Activated CD4-positive, alpha-beta T cell treated with anti-CD3 and anti-CD28 coated beads, Interleukin-2, Interleukin-4, amounts not matched to agents 100 ng/mL and 50 ng/mL, durations not matched to agents 16 hours and 8 hours (primary cell): ENCODE measurements at regions not wholly inside any gene's neighbourhood (a gene's known extent, or its start where the extent isn't known, plus 50 kb on each side); places are given as distances from the start of the nearest gene placed in this dataset.
"Not testable (repeated sequence)": the region's sequence is repeated elsewhere in the genome, so short reads cannot be mapped to it uniquely, and the experiment has no call there.

Experiments
- DNase-seq: peaks from one replicate; pipeline ENCODE4 v3.0.0-alpha.2; 2020; ENCODE audit warnings: low spot score

DNA sequence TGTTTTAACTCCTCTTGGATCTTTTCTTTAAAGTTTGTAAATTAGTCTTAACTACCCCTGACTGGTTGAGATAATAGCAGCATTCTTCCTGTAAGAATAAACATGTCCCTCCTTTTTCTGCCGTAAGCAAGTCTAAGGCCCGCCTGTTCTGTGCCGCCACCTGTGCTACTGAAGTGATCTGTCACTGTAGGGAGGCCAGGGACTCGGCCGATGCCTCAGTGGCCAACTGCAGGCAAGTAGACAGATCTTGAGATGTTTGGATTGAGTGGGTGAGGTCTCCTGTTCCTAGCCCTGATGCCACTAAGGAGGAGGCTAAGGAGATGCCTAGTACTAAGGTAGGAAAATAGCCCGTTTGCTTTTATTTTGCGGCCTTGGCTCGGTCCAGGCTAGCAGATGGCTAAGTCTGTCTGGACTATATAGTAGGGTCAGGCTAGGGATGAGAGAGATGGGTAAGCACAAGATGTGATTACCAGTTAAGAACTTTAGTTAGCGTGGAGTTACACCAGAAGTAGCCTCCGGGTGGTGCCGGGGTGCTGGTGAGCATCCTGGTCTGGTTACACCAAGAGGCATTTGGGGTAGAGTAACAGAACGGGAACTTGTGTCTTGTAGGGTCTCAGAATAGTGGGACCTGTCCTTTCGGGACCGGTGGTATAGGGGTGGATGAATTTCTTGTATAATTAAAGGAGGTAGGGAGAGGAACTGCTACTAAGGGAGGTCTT lies 584.2 kb downstream of the SUCLG1 start:
- no peak for DNase-seq

DNA sequence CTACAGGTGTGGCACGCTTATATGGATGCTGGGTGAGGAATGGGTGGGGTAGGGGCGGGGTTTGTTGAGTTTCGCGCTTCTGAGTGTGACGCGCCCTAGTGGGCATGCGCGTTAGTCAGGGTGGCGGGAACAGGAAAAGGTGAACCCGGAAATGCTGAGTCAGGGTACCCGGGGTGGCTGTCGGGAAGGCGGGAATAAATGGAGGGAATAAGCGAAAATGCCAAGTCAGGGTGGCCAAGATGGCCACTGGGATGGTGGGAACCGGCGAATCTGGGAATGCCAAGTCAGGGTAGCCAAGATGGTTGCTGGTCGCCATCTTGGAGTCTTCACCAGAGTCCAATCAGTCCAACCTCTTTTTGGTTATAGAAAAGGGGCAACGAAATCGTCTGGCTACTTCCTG lies 585.0 kb downstream of the SUCLG1 start:
- no peak for DNase-seq

DNA sequence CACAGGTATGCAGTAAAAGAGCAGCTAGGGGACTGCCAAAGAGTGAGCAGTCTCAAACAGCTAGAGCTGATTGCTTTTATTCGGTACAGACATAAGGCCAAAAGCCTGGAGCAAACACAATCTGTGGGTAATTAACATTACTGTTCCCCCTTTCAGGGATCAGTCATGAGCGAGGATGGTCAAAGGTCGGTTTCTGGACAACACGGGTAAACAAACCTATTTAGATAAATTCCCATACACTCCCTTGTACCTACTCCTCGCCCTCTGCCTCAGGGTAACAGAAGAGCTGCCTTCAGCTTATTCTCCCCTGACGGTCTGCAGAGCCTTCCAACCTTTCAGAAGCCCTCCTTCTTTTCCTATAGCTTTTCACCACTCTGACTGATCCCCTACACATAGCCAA lies 586.0 kb downstream of the SUCLG1 start:
- DNase-seq: no peak

DNA sequence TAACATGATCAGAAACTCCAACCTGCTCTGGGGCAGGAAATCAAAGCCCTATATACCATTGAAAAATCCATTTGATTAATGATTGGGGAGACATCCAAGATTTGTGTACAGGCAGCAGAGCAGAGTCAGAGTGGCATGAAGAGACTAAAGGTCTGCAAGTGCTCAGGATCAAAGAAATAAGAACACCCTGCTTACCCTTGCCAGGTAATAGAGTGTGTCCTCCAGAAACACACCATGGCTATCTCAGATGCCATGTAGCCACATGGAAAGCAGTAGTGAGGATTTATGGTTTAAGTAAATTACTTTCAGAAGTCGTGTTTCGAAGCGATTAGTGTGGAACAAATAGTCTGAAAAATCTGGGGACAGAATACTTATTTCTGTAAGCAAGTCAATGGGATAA lies 592.9 kb downstream of the SUCLG1 start:
- DNase-seq: no peak

DNA sequence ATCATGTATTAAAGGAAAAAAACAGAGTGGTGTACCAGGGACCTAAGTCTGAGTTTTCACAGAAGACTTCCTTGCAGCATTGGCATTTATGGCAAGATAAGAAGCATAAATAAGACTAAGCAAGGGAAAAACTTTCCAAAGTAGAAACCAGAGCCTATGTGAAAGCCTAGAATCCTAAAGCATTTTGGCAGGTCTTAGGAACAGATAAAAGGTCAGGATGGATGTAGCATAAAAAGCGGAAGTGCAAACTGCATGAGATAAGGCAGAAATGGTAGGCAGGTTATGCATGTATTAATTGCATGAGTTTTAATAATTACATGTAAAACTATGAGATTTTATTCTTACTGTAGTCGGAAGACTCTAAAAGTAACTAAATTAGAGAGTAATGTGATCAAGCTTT lies 596.5 kb downstream of the SUCLG1 start:
- DNase-seq: no peak

DNA sequence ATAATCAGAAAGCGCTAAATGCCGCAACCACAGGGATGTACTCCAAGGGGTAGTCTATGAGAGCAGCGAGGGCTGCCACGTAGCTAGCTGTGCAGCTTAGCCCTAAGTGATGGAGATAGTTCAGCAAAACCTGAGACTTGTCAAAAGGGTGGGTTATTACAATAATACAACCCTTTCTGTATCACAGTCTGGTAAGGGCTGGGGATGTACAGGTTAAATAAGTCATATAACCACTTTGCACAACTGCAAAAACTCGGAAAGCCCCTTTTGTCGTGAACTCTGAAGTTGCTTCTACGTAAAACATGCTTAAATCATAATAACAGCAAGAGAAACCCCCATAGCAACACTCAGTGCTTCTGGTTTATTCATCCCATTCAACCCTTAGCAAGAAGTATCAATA lies 598.8 kb downstream of the SUCLG1 start:
- no peak for DNase-seq

DNA sequence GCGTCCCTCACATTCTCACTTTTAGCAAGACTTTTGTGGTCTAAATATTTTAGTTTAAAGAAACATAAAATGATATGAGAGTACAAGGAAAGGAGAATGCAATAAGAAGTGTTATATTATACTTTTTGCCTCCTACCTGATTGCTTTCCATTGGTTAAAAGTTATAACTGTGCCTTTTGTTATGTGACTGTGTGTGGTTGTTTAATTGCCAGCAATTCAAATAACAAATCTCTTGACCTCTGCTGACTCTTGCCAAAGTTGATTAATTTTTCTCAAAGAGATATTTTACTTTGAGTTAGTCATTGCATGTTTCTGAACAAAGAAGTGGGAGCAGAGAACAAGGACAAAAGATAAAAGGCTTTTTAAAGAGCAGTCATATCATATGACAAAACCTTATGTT lies 599.5 kb downstream of the SUCLG1 start:
- no peak for DNase-seq

DNA sequence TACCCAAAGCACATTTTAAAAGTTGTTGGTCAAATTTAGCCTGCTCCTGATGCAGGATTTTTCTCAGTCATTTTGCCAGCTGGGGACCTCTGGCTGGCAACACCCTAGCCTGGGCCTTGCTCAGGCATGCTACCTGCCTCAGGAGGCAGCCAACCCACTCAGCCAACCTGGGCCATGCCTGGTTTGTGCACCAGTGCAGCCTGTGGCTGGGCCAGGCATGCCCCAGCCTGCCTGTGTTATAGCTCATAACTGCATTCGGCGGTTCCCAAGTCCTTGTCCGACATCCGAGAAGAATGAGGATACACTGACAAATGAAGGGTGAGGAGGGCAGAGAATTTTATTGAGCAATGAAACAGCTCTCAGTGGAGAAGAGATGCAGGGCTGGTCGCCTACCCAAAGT lies 608.0 kb downstream of the SUCLG1 start:
- DNase-seq: no peak

DNA sequence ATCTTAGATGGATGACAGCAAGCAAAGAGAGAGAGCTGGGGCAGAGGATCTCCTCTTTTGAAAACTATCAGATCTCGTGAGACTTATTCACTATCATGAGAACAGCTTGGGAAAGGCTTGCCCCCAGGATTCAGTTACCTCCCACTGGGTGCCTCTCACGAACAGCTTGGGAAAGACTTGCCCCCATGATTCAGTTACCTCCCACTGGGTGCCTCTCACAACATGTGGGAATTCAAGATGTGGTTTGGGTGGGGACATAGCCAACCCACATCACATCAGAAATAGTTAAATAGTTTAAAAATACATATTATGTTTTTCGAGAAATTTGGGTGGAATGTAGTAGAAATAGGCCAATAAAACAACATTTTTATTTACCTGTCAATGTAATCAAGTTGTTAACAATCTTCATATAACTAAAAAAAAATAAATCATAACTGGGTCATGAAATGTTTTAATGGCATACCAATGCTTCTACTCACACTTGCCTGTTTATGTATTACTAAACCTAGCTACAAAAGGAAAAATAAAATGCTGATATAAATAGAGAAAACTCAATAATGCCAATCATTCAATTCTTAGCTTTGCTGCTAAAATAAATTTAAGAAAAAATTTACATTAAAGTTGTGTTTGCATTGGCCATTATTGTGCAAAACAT lies 608.9 kb downstream of the SUCLG1 start:
- no peak for DNase-seq

DNA sequence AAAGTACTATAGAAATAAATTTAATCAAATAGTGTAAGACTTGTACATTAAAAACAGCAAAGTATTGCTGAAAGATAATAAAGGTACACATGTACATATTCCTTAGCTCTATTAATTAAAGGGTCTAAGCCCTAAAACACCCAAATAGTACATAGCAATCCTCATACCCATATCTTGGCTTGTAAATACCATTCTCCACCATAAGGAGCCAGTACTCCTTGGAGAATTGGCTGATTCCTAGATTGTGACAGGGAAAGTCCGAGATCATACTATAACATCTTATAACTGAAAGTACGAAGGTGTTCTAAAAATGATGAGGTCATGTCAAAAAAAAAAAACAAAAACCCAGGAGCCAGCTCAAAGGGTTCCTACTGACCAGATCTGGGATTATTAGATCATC lies 614.6 kb downstream of the SUCLG1 start:
- DNase-seq: no peak

DNA sequence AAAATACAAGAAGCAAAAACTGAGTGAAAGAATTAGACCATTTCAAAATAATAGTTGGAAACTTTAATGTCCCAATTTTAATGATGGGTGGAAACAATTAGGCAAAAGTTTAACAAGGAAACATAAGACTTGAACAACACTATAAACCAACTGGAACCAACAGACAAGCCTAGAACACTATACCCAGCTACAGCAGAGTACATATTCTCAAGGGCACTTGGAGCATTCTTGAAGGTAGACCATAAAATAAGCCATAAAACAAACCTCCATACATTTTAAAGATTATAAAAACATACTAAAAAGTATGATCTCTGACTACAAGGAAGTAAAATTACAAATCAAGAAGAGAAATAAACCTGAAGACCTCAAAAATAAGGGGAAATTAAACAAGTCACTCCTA lies 616.7 kb downstream of the SUCLG1 start:
- DNase-seq: no peak

DNA sequence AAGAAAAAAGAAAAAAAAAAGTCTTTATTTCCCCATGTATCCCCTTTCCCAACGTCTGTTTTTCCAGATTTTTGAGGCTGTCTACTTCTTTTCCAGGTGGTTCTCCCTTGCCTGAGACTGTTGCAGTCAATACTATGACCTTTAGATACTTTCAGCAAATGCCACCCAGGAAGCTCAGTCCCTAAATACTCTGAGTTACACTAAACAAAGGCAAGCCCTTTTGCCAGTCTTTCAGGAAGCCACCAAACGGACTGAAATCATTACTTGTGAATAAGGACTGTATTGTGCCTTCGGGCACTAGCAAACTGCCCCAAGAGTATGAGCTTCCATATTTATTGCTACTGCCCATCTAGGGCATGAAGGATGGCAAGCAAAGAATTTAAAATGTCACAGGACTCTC lies 621.3 kb downstream of the SUCLG1 start:
- DNase-seq: no peak

DNA sequence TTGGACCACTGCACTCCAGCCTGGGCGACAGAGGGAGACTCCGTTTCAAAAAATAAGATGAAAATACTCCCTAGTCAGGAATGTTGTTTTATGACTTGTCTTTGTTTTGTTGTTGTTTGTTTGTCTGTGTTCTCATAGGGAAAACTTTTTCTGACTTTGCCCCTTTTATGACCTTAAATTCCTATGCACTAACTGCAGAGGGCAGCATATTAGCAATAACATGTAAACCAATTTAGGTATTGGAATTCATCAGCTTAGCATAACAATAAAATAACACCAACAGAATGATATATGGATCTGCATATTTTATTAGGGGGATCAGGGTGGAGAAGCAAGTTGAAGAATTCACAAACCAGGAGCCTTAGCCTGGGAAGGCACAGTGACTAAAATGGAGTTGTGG lies 631.5 kb downstream of the SUCLG1 start:
- no peak for DNase-seq

DNA sequence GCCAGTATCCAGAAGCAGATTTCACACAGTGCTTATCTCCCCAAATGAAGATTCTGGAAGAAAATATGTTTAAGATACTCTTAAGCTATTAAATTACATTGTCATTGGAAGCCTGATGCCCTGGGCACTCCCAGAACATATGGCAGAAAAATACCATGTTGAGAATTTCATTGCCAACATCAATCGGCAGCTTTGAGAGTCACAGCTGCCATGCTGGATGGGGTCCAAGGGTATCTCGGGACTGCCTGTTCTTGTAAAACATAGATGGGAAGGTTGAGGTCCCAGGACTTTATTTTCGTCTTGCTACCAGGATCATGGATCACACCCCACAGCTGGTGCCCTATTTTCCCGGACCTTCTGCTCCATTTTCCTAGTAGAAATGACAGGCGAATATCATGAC lies 632.5 kb downstream of the SUCLG1 start:
- DNase-seq: no peak

DNA sequence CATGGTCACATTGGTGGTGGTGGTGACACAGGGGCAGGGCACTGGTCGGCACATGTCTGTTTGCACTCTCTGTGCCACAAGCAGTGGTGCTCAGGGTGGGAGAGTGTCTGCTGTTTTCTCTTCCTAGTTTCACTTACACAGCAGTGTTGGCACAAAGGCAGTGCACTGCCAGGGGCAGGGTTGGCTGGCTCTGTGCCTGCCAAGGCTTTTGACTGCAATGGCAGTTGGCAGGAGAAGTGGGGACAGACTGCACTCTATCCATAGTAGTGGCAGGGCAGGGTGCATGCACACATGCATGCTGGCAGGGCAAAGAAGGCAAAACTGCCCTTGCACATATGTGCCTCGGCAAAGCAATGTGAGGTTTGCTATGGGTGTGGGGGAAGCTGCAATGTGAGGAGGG lies 635.9 kb downstream of the SUCLG1 start:
- DNase-seq: no peak

DNA sequence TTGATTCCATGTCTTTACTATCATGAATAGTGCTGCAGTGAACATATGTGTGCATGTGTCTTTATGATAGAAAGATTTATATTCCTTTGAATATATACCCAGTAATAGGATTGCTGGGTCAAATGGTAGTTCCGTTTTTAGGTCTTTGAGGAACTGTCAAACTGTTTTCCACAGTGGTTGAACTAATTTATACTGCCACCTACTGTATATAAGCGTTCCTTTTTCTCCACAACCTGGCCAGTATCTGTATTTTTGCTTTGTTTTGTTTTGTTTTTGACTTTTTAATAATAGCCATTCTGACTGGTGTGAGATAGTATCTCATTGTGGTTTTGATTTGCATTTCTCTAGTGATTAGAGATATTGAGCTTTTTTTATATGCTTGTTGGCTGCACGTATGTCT lies 641.6 kb downstream of the SUCLG1 start:
- peak; percentile 0 for DNase-seq

DNA sequence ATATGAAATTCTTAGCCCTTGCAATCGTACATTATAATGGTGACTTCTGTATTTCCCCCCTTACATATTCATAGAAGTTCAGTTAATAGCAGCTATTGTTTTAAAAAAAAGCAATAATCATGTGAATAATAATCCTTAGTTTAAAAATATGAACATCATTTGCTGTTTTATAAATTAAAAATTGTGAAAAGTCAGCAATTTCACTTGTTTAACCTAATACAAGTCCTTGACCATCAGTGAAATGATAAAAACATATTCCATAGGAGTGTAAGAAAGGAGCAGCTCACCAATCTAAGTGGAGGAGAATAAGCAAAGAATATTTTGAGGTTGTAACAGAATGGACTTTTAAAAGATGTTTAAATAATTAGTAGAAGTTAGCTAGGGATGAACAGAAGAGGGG lies 650.2 kb downstream of the SUCLG1 start:
- no peak for DNase-seq

DNA sequence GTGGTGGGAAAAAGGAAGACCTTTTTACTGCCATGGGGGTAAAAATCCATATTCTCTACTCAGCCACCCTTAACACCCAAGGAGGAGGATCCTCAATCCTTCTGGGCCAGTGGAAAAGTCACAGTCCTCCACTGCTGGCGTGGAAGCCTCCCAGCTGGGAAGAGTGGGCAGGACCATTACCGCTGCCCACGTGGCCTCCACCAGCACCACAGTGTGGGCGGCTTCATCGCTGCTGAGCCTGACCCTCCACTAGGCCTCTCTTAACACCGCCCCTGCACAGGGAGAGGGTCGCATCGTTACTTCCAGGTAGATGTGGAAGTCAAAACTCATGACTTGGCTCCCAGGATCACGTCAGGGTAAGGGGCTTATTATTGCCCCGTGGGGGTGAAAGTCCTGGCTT lies 656.5 kb downstream of the SUCLG1 start:
- no peak for DNase-seq

DNA sequence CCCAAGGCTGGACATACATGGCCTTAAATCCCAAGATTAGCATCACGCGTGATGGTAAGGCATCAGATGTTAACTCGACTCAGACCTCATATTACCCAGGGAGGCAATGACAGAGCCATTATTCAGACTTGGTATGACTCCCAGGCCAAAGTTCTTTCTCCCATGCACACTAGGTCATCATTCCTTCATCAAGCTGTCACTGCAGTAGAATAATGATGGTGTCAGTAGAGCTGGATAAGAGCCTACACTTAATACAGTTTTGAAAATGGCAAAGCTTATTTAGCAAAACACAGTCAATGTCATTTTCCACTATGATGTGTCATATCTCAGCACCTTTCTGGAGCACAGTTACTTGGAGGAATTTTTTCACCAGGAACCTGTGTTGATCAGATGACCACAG lies 663.3 kb downstream of the SUCLG1 start:
- DNase-seq: no peak

DNA sequence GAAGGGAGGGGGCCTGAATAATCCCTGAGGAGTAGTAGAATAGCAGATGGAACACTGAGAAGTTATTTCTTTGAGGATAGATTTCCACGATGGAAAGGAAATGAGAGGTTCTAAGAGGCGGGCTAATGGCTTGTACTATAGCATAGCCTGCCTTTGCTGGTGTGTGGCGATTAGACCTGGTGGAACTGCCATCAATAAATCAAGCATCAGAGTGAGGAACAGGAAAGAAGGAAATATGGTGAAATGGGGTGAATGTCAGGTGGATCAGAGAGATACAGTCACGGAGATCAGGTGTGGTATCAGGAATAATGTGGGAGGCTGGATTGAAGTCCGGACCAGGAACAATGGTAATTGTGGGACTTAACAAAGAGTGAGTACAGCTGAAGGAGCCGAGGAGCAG lies 668.6 kb downstream of the SUCLG1 start:
- DNase-seq: not testable (repeated sequence)

DNA sequence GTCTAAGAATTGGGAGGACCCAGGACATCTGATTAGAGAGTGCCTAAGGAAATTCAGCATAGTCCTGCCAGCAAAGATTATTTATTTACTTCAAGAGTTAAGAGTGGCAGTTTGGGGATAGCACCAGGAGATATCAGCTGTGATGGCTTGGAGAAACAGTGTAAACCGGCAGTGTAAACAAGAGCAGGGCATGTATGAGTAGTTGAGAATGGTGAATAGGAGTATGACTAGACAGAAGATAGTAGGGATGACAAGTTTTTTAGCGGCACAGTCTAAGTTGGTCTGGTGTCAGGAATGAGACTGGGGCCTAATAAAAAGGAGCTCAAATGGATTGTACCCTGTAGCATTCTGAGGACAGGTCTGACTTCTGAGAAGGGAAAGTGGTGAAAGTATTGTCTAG lies 669.4 kb downstream of the SUCLG1 start:
- not testable (repeated sequence) for DNase-seq

DNA sequence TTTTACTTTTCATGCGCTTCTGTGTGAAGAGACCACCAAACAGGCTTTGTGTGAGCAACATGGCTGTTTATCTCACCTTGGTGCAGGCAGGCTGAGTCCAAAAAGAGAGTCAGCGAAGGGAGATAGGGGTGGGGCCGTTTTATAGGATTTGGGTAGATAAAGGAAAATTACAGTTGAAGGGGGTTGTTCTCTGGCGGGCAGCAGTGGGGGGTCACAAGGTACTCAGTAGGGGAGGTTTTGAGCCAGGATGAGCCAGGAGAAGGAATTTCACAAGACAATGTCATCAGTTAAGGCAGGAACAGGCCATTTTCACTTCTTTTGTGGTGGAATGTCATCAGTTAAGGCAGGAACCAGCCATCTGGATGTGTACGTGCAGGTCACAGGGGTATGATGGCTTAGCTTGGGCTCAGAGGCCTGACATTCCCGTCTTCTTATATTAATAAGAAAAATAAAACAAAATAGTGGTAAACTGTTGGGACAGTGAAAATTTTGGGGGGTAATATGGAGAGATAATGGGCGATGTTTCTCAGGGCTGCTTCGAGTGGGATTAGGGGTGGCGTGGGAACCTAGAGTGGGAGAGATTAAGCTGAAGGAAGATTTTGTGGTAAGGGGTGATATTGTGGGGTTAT lies 670.0 kb downstream of the SUCLG1 start:
- not testable (repeated sequence) for DNase-seq

DNA sequence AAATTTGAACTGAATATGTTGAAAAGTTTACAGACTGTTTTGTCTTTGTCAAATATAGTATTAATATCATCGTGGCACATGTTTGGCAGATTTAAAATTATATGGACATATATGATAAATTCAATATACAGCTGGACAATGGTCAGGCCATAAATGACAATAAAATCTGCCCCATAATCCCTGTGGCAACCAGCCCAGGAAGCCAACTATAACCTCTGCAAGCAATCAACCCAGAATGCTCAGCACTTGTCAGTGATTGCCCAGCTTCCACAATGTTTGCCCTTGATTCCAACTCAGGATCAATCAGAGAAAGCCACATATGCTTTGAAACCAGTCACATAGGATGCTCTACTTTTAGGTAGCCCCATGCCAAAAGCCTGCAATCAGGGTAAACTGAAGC lies 671.9 kb downstream of the SUCLG1 start:
- no peak for DNase-seq

DNA sequence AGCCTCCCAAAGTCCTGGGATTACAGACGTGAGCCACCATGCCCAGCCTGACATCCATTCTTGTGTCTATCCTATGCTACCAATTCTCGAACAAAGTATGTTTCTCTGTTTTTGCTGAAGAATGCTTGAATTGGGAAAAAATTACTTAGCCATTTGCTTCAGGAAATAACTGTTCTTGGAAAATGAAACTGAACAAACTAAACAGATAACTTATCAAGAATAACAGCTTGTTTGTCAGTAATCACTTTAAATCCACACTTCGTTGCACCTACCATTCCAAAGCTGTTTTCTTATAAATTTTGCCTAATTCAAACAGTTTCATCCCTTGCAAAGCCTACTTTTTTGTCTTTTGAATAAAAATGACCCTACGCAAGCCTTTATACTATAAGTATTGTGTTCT lies 672.9 kb downstream of the SUCLG1 start:
- DNase-seq: no peak
